Keratinocyte (primary cell): ENCODE measurements at regions not wholly inside any gene's neighbourhood (a gene's known extent, or its start where the extent isn't known, plus 50 kb on each side); places are given as distances from the start of the nearest gene placed in this dataset.
"Not testable (repeated sequence)": the region's sequence is repeated elsewhere in the genome, so short reads cannot be mapped to it uniquely, and the experiment has no call there.

Experiments used
- DNase-seq: peaks from one replicate; pipeline ENCODE4 v3.0.0-alpha.2; 2011; ENCODE audit warnings: low read depth, missing footprints, low spot score
- FAIRE-seq: peaks from 2 replicates; lab custom pipeline; 2011; peaks lifted over from hg19 to GRCh38; lab: Jason Lieb, UNC
- H2AFZ ChIP-seq: 2 replicates; pipeline ENCODE4 v1.6.0; 2012; ENCODE audit warnings: low read length, control low read depth, inconsistent platforms; ENCODE audit not compliant: control insufficient read depth
- H3K27ac ChIP-seq: 2 replicates; pipeline ENCODE4 v1.5.1; 2011; ENCODE audit warnings: low read length; ENCODE audit not compliant: control insufficient read depth, insufficient read depth
- H3K27me3 ChIP-seq: 3 replicates; pipeline ENCODE4 v1.6.0; 2011; ENCODE audit warnings: low read length; ENCODE audit not compliant: control insufficient read depth, insufficient read depth; ENCODE audit errors: extremely low read depth
- H3K36me3 ChIP-seq, 2 experiments: 2 replicates in 1 of 2; 3 replicates in 1 of 2; pipeline ENCODE4 v1.5.1; 2011; ENCODE audit warnings: low read length in 2 of 2, mild to moderate bottlenecking in 1 of 2; ENCODE audit not compliant: control insufficient read depth in 2 of 2, insufficient read depth in 2 of 2; ENCODE audit errors: extremely low read depth in 1 of 2
- H3K4me1 ChIP-seq: 3 replicates; pipeline ENCODE4 v1.5.1; 2011; ENCODE audit warnings: low read length; ENCODE audit not compliant: control insufficient read depth, insufficient read depth; ENCODE audit errors: extremely low read depth
- H3K4me2 ChIP-seq: 3 replicates; pipeline ENCODE4 v1.6.0; 2011; ENCODE audit warnings: low read depth, low read length; ENCODE audit not compliant: control insufficient read depth, insufficient read depth; ENCODE audit errors: extremely low read depth
- H3K4me3 ChIP-seq, 3 experiments: fragments of 200-600 bp in 1 of 3; sonication (generic) in 1 of 3; 2 replicates in 2 of 3; 3 replicates in 1 of 3; pipeline ENCODE4 v1.5.1; 2011 to 2016; ENCODE audit warnings: low read length in 3 of 3, mild to moderate bottlenecking in 3 of 3, control low read depth in 2 of 3, inconsistent platforms in 1 of 3, low read depth in 1 of 3, mixed read lengths in 1 of 3, mixed run types in 1 of 3, moderate library complexity in 1 of 3; ENCODE audit not compliant: control insufficient read depth in 2 of 3, insufficient read depth in 2 of 3; ENCODE audit errors: extremely low read depth in 1 of 3
- H3K79me2 ChIP-seq: 2 replicates; pipeline ENCODE4 v1.6.0; 2012; ENCODE audit warnings: low read length; ENCODE audit not compliant: control insufficient read depth, insufficient read depth
- H3K9ac ChIP-seq: 3 replicates; pipeline ENCODE4 v1.6.0; 2011; ENCODE audit warnings: low read length; ENCODE audit not compliant: control insufficient read depth, insufficient read depth; ENCODE audit errors: extremely low read depth
- H3K9me1 ChIP-seq: 3 replicates; pipeline ENCODE4 v1.6.0; 2011; ENCODE audit warnings: low read length; ENCODE audit not compliant: control insufficient read depth, insufficient read depth; ENCODE audit errors: extremely low read depth
- H3K9me3 ChIP-seq: 2 replicates; pipeline ENCODE4 v1.5.1; 2012; ENCODE audit warnings: low read depth, low read length; ENCODE audit not compliant: control insufficient read depth
- H4K20me1 ChIP-seq: 3 replicates; pipeline ENCODE4 v1.6.0; 2011; ENCODE audit warnings: low read length; ENCODE audit not compliant: control insufficient read depth, insufficient read depth; ENCODE audit errors: extremely low read depth
- CTCF ChIP-seq, 3 experiments: IDR thresholded peaks in 1 of 3; conservative IDR thresholded peaks in 1 of 3; optimal IDR thresholded peaks in 1 of 3; 2 replicates in 2 of 3; 3 replicates in 1 of 3; pipeline versions ENCODE3 to v1.5.1; 2011; ENCODE audit warnings: low read length in 3 of 3, mild to moderate bottlenecking in 3 of 3, moderate library complexity in 2 of 3, control low read depth in 1 of 3, inconsistent platforms in 1 of 3; ENCODE audit not compliant: insufficient read depth in 2 of 3; ENCODE audit errors: extremely low read depth in 1 of 3
- EZH2 ChIP-seq: IDR thresholded peaks from one replicate; pipeline ENCODE4 v1.6.1; 2012; ENCODE audit warnings: inconsistent platforms, mild to moderate bottlenecking, low read length, moderate library complexity
- dilution Hi-C: fragments of 300-500 bp; cut with MboI; formaldehyde crosslinking; loops from one replicate; pipeline ENCODE4 v1.7.0; 2020; ENCODE audit warnings: low sequenced_read_pairs; ENCODE audit not compliant: extremely low pct_ligation_motif_present

- dilution Hi-C loops, result no loop called here
- Histone ChIP-seq H3K4me3 (no peak overlapping the region), H3K27ac (no peak overlapping the region), H3K9me1 (no peaks in the 10 kb centered on the region), H3K27me3 (no peaks in the 10 kb centered on the region), H4K20me1 (no peaks in the 10 kb centered on the region), H3K9ac (no peak overlapping the region), H3K36me3 (no peaks in the 10 kb centered on the region), H3K4me1 (no peaks in the 10 kb centered on the region), H2AFZ (no peak overlapping the region), H3K4me2 (no peak overlapping the region), H3K79me2 (no peaks in the 10 kb centered on the region), H3K9me3 (no peaks in the 10 kb centered on the region)
- FAIRE-seq (no peak), DNase-seq (no peak)
- no peak for TF ChIP-seq CTCF (optimal IDR thresholded peaks at IDR 0.05 in 1 of 3, IDR thresholded peaks at IDR 0.05 in 1 of 3, conservative IDR thresholded peaks at IDR 0.05 in 1 of 3; ENCODE audit: extremely low read depth in 1 of 3, insufficient read depth in 2 of 3, low read length in 3 of 3)
- TF ChIP-seq EZH2, result no peak
Observed at GRCh38 chr3:66648975-66649374, 148.2 kb upstream of the LRIG1 start.

GRCh38 chr3:66651520-66651919, 150.7 kb upstream of the LRIG1 start:
- H3K9ac ChIP-seq, DNase-seq, H3K79me2 ChIP-seq, H3K9me3 ChIP-seq, H3K4me3 ChIP-seq, H3K36me3 ChIP-seq, H4K20me1 ChIP-seq, dilution Hi-C loops, H3K27me3 ChIP-seq, H3K9me1 ChIP-seq, H3K4me1 ChIP-seq, H2AFZ ChIP-seq, FAIRE-seq, H3K4me2 ChIP-seq, H3K27ac ChIP-seq: not testable (repeated sequence)

- H3K4me3 ChIP-seq, dilution Hi-C loops, FAIRE-seq, H3K9me1 ChIP-seq, DNase-seq, H3K9me3 ChIP-seq, H3K4me1 ChIP-seq, H3K36me3 ChIP-seq, H4K20me1 ChIP-seq, H2AFZ ChIP-seq, H3K27ac ChIP-seq, H3K27me3 ChIP-seq, H3K79me2 ChIP-seq, H3K4me2 ChIP-seq, H3K9ac ChIP-seq: not testable (repeated sequence)
Observed at GRCh38 chr3:66652100-66652499, 151.3 kb upstream of the LRIG1 start.
